HS-27A (cell line): ENCODE measurements at regions not wholly inside any gene's neighbourhood (a gene's known extent, or its start where the extent isn't known, plus 50 kb on each side); places are given as distances from the start of the nearest gene placed in this dataset.
"Not testable (repeated sequence)": the region's sequence is repeated elsewhere in the genome, so short reads cannot be mapped to it uniquely, and the experiment has no call there.

Experiments used
- DNase-seq: peaks from one replicate; pipeline ENCODE4 v3.0.0-alpha.2; 2012; ENCODE audit warnings: low read depth, missing footprints

DNA sequence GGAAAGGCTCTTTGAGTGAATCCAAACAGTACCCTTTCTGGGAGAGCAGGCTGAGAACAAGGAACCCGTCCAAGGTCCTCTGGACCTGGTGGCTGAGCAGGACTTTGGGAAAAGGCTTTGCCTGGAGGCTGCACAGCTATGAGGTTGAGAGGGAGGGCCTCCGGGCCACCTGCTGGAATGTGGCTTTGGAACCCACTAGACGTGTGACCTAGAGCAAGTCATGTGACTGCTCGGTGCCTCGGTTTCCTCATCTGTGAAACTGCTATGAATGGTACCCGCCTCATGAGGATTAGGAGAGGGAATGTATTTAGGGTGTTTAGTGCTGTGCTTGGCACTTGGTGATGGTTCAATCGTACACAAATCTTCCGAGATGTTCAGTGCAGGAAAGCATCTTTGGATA lies 50.4 kb downstream of the HAPSTR1 start:
- no peak for DNase-seq

DNA sequence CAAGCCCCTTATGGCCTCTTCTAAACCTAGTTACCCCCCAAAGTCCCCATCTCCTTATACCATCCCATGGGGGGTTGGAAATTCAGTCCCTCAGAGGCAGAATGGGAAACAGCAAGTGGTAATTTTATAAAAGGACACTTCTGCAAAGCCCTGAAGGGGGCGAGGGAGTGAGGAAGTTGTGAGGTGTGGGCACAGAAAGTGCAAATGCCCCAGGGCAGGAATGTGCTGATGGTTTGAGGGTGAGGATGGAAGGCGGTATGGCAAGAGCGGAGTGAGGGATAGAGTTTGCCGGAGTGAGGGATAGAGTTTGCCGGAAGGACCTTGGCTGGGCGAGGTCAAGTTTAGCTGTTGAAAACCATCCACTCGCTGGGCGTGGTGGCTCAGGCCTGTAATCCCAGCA lies 52.7 kb downstream of the HAPSTR1 start:
- no peak for DNase-seq

DNA sequence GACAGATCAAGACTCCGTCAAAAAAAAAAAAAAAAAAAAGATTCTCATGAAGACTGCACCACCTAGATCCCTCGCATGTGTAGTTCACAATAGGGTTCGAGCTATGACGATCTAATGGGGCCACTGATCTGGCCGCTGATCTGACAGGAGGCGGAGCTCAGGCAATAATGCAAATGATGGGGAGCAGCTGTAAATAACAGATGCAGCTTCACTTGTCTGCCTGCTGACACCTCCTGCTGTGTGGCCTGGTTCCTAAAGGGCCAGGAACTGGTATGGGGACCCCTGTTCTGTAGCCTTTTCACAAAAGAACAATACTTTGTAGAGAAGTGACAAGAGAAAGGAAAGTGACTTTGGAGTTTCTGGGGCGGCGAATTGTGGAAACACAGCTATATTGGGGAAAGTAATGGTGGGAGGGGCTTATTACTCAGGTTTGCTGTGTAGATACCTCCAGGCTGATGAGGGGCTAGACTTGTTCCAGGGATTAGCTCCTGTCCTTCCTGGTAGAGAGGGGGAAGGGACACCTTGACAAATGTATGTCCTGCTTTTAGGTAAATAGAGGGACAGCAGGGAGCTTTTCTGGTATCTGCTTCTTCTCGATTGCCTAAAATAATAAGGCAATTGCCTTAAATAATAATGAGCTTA lies 57.1 kb downstream of the HAPSTR1 start:
- no peak for DNase-seq

DNA sequence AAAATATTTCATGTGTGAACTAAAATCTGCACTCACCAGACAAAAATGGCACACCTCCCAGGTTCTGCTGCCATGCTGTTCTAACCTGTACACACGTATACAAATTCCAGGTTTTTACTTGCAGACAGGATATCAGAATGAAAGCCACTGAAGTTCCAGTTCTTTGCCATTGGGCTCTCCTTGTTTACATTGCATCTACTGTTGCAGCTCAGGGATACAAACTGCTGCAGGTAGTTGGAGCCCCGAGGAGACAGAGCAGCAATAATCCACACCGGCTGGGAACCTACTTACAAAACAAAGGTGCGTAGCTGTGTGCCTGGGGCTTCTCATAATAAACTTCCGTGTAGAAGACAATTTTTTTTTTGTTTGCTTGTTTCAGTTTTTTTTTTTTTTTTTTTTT lies 59.6 kb downstream of the HAPSTR1 start:
- DNase-seq: no peak

DNA sequence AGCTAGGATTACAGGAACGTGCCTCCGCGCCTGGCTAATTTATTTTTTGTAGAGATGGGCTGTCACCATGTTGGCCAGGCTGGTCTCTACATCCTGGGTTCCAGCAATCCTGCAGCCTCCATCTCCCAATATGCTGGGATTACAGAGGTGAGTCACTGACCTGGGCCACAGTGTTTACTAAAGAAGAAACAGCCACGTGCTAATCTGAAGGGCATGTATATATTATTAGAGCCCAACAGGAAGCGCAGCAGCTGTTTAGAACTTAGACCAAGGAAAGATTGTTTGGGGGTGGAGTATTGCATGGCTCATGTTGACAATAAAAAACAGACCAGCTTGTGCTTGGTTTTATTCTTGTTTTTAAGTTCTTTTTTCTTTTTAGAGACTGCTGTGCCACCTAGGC lies 60.2 kb downstream of the HAPSTR1 start:
- no peak for DNase-seq

DNA sequence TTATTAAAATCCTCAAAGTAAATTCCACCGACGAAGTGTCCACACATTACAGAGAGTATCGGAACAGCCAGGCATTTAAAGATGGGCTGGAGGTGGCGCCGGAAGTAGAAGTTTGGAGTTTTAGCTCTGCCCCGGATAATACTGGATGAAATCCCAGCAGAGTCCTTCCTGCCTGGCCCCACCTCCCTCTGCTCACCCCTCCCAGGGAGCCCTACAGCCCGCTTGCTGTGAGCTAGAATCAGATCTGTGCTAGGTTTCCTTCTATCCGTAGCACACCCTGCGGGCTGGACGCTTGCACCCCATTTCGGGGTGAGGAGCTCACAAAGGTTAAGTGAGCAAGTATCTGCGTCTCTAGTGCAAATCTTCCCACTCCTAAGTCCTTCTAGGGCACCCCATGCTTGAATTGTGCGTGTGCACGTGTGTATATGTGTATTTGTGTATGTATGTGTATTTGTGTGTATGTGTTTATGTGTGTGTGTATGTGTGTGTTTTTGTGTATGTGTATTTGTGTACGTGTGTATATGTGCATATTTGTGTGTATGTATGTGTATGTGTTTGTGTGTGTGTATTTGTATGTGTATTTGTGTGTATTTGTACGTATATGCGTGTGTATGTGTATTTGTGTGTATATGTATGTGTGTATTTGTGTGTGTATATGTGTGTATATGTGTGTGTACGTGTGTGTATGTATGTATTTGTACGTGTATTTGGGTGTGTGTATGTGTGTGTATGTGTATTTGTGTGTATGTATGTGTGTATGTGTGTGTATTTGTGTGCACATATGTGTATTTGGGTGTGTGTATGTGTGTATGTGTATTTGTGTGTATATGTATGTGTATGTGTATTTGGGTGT lies 61.4 kb downstream of the HAPSTR1 start:
- DNase-seq: no peak

DNA sequence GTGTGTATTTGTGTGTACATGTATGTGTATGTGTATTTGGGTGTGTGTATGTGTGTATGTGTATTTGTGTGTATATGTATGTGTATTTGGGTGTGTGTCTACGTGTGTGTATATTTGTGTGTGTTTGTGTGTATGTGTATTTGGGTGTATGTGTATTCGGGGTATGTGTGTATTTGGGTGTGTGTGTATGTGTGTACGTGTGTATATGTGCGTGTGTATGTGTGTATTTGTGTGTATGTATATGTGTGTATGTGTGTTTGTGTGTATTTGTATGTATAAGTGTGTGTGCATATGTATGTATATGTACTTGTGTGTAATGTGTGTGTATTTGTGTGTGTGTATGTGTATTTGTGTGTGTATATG lies 62.0 kb downstream of the HAPSTR1 start:
- no peak for DNase-seq

DNA sequence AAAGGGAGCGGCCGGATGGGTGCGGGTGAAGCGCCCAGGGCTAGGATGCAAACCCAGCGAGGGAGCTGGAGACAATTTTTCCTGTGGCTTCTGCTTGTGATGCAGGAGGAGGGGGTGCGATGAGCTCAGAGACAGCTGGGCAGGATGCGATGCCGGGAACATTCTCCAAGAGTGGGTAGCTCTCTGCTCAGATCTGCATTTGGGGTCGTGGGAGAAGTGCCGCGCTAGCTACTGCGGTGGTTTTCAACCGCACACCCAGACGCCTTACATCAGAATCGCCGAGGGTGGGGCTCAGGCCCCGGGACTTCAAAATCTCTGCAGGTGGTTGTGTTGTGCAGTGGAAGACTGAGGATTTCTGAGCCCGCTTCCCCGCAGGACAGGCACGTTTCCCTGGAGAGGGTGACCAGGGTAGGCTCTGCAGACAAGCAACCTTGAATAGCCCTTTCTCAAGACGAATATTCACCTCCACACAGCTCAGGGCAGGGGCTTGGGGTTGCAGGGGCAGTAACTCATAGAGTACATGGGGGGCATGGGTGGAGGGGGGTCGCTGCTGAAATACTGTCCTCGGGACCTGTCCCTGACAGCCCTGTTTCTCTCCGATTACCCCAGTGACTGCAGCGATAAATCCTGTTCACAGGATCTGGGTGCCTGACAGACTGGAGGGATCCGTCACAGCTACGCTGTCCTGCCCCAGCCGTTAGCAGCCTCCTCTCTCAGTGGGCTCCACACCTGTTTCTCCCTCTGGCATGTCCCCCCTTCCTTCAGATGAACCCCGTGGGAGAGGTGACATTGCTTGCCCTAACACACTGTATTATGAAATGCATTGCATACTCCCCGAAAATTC lies 63.3 kb downstream of the HAPSTR1 start:
- no peak for DNase-seq

DNA sequence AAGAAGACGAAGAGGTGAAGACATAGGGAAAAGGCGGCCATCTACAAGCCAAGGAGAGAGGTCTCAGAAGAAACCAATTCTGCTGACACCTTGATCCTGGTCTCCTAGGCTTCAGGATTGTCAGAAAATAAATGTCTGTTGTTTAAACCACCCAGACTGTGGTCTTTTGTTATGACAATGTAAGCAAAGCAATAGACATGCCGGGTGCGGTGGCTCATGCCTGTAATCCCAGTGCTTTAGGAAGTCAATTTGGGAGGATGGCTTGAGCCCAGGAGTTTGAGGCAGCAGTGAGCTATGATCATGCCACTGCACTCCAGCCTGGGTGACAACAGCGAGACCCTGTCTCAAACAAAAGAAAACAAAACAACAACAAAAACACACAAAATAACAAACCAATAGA lies 64.4 kb downstream of the HAPSTR1 start:
- no peak for DNase-seq

DNA sequence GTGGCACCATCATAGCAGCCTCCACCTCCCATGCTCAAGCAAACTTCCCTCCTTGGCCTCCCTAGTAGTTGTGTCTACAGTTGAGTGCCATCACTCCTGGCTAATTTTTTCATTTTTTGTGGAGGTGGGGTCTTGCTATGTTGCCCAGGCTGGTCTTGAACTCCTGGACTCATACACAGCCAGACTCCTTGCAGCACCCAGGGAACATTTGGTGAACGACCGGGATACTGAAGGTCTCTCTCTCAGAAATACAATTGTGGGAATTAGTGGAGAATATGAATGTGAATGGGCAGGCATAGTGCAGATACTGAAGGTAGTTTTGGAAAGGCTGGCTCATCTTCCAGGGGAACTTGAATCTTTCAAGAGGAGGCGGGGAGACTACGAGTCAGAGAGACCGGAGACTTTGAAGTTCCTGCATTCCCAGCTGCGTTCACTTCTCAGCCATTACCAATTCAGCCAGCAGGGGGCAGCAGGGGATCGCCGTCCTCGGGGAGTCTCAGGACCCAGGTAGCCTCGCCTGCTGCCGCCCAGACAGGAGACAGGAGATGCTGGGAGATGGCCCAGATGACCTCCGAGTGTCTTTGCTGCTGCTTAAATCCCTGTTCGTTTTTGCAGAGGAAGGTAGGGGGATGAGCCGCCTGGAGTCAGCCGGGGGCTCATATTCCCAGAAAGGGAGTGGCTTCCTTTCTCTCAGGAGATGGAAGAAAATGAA lies 68.6 kb downstream of the HAPSTR1 start:
- DNase-seq: peak; percentile 12

DNA sequence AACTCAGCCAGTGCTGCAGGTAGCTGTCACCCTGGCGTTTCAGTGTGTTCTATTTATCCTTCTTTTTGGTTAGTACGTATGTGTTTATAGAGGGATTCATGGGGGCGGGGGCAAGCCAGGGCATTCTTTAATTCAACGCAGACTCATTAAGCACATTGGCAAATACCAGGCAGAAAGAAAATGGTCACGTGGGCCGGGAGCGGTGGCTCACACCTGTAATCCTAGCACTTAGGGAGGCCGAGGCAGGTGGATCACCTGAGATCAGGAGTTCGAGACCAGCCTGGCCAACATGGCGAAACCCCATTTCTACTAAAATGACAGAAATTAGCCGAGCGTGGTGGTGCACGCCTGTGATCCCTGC lies 69.1 kb downstream of the HAPSTR1 start:
- DNase-seq: no peak

DNA sequence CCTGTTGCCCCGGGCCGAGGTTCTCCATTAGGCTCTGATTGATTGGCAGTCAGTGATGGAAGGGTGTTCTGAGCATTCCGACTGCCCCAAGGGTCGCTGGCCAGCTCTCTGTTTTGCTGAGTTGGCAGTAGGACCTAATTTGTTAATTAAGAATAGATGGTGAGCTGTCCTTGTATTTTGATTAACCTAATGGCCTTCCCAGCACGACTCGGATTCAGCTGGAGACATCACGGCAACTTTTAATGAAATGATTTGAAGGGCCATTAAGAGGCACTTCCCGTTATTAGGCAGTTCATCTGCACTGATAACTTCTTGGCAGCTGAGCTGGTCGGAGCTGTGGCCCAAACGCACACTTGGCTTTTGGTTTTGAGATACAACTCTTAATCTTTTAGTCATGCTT lies 74.2 kb downstream of the HAPSTR1 start:
- no peak for DNase-seq

DNA sequence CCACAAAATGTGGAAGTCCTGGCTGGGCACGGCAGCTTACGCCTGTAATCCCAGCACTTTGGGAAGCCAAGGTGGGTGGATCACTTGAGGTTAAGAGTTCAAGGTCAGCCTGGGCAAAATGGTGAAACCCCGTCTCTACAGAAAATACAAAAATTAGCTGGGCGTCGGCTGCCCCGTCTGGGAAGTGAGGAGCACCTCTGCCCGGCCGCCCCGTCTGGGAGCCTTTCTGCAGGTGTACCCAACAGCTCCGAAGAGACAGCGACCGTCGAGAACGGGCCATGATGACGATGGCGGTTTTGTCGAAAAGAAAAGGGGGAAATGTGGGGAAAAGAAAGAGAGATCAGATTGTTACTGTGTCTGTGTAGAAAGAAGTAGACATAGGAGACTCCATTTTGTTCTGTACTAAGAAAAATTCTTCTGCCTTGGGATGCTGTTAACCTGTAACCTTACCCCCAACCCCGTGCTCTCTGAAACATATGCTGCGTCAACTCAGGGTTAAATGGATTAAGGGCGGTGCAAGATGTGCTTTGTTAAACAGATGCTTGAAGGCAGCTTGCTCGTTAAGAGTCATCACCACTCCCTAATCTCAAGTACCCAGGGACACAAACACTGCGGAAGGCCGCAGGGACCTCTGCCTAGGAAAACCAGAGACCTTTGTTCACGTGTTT lies 75.0 kb downstream of the HAPSTR1 start:
- not testable (repeated sequence) for DNase-seq

DNA sequence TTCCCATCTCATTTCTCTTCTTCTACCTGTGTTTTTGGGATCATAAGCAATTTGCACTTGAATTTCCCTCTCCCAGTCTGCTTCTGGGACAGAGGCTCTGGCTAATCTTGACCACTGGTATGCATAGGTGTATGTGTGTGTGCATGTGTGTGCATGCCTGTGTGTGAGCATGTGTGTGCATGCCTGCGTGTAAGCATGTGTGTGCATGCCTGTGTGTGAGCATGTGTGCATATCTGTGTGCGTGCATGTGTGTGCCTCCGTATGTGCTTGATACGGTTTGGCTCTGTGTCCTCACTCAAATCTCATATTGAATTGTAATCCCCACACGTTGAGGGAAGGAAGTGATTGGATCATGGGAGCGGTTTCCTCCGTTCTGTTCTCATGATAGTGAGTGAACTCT lies 77.7 kb downstream of the HAPSTR1 start:
- DNase-seq: no peak

DNA sequence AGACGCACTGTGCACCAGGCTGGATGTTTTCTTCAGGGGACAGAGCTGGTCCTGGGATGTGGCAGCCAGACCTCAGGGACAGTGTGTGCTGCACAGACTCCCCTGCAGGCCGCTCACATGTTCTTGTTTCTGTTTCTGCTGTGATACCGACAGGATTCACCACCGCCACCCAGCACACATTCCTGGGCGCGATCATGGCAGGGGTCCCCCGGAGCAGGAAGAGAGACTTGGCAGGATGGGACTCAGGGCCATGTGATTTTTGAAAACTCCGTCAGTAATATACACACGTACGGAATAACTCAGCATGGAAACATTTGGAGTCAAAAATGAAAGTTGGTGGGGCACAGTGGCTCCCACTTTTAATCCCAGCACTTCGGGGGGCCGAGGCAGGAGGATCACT lies 79.0 kb downstream of the HAPSTR1 start:
- no peak for DNase-seq

DNA sequence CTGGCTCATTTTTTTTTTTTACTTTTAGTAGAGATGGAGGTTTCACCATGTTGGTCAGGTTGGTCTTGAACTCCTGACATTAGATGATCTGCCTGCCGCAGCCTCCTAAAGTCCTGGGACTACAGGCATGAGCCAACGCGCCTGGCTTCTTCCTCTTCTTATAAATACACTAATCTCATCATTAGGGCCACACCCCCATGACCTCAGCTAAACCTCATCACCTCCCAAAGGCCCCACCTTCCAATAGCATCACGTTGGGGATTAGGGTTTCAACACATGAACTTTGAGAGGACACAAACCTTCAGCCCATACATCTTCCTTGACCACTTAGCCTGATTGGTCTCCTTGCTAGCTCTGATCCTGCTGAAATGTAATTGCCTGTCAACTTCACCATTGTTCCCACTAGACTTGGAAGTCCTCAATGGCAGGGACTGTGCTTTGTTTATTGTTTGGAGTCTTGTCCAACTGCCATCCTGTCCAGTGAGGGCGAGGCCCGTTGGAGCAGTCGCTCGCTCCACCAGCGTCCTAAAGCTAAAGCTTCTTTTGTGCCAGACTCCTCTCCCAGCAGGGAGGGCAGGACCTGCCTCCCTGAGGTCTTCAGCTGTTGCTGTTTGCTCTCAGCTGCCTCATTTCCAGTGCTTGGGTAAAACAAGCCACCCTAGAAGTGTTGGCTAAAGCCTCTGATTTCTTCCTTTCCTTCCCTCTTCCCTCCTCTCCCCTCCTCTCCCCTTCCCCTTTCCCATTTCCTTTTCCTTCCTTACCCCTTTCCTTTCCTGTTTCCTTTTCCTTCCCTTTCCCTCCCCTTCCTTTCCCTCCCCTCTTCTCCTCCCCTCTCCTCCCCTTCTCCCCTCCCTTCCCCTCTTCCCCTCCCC lies 85.3 kb downstream of the HAPSTR1 start:
- DNase-seq: no peak

DNA sequence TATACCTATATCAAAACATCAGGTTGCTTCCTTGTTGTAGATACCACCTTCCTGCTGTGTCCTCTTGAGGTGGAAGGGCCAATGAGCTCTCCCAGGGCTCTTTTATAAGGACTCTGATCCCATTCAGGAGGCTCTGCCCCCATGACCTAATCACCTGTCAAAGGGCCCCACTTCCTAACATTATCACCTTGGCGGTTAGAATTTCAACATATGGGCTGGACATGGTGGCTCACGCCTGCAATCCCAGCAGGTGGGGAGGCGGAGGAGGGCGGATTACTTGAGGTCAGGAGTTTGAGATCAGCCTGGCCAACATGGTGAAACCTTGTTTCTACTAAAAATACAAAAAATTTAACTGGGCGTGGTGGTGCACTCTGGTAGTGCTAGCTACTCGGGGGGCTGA lies 86.4 kb downstream of the HAPSTR1 start:
- no peak for DNase-seq

DNA sequence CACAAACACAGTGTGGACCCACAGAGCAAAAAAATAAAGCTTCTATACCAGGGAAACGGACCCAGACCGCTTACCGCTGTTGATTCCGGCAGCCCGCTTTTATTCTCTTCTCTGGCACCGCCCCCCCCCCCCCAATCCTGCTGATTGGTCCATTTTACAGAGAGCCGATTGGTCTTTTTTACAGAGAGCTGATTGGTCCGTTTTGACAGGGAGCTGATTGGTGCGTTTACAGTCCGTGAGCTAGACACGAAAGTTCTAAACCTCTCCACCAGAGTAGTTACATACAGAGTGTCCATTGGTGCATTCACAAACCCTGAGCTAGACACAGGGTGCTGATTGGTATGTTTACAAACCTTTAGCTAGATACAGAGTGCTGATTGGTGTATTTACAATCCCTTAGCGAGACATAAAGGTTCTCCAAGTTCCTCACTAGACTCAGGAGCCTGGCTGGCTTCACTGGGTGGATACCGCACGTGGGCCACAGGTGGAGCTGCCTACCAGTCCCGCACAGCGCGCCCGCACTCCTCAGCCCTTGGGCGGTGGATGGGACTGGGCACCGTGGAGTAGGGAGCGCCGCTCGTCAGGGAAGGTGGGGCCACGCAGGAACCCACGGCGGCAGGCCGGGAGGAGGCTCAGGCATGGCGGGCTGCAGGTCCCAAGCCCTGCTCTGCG lies 92.4 kb downstream of the HAPSTR1 start:
- no peak for DNase-seq

DNA sequence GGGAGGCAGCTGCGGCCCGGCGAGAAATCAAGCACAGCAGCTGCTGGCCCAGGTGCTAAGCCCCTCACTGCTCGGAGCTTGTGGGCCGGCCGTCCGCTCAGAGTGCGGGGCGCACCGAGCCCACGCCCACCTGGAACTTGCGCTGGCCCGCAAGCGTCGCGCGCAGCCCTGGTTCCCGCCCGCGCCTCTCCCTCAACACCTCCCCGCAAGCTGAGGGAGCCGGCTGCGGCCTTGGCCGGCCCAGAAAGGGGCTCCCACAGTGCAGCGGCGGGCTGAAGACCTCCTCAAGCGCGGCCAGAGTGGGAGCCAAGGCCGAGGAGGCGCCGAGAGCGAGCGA lies 92.9 kb downstream of the HAPSTR1 start:
- DNase-seq: no peak

DNA sequence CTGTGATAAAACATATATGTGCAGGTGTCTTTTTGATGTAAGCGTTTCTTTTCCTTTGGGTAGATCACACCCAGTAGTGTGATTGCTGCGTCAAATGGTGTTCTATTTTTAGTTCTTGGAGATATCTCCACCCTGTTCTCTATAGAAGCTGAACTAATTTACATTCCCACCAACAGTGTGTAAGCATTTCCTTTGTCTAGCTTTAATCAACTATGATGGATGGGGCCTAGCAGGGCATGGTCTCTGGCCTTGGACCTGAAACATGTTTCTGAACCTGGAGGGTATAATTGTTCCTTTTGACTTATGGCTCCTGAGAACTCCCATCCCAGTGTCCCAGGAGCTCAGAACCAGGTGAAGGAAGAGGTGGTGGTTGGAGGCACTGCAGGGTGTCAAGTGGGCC lies 93.9 kb downstream of the HAPSTR1 start:
- no peak for DNase-seq
